Astrocyte of the cerebellum (primary cell): ENCODE measurements at regions not wholly inside any gene's neighbourhood (a gene's known extent, or its start where the extent isn't known, plus 50 kb on each side); places are given as distances from the start of the nearest gene placed in this dataset.

Source experiments
- DNase-seq: peaks from one replicate; pipeline ENCODE4 v3.0.0-alpha.2; 2011; ENCODE audit warnings: low read depth
- H3K4me3 ChIP-seq: 2 replicates; pipeline ENCODE4 v1.5.1; 2011; ENCODE audit warnings: mild to moderate bottlenecking, low read depth, low read length, moderate library complexity
- CTCF ChIP-seq: IDR thresholded peaks from 2 replicates; pipeline ENCODE4 v1.5.1; 2012; ENCODE audit warnings: low read length, low read depth, moderate library complexity, mild to moderate bottlenecking; ENCODE audit errors: missing control alignments
- in situ Hi-C: cut with HindIII; loops from 2 replicates; pipeline ENCODE4 v1.10.0; 2017; ENCODE audit warnings: low sequenced_read_pairs

- no peak overlapping the region for H3K4me3 ChIP-seq
Measured at GRCh38 chr13:73262862-73263627, 204.2 kb downstream of the KLF5 start.

GRCh38 chr13:73261739-73262216 is 203.0 kb downstream of the KLF5 start:
- no peak overlapping the region for H3K4me3 ChIP-seq
- no peak for TF ChIP-seq CTCF
- no peak for DNase-seq
- in situ Hi-C loops: no loop called here

More at GRCh38 chr13:73262862-73263627, 204.2 kb downstream of the KLF5 start:
- in situ Hi-C loops: no loop called here
- DNase-seq: no peak
- TF ChIP-seq CTCF: no peak

- H3K4me3 ChIP-seq: no peak overlapping the region
- TF ChIP-seq CTCF: no peak
- no peak for DNase-seq
- in situ Hi-C loops: no loop called here
Measured at GRCh38 chr13:73259061-73260017, 200.5 kb downstream of the KLF5 start.

GRCh38 chr13:73258406-73258805 is 199.6 kb downstream of the KLF5 start:
- no peak for DNase-seq
- TF ChIP-seq CTCF: no peak
- no peak overlapping the region for H3K4me3 ChIP-seq
- in situ Hi-C loops: no loop called here

- in situ Hi-C loops: no loop called here
- no peak for TF ChIP-seq CTCF
- H3K4me3 ChIP-seq: no peak overlapping the region
- no peak for DNase-seq
Measured at GRCh38 chr13:73254827-73255226, 196.0 kb downstream of the KLF5 start.

- DNase-seq: no peak
- in situ Hi-C loops: no loop called here
- no peak for TF ChIP-seq CTCF
- no peak overlapping the region for H3K4me3 ChIP-seq
Measured at GRCh38 chr13:73251626-73252265, 192.9 kb downstream of the KLF5 start.
